ENCODE measurements at regions not wholly inside any gene's neighbourhood (a gene's known extent, or its start where the extent isn't known, plus 50 kb on each side); places are given as distances from the start of the nearest gene placed in this dataset.

DNA sequence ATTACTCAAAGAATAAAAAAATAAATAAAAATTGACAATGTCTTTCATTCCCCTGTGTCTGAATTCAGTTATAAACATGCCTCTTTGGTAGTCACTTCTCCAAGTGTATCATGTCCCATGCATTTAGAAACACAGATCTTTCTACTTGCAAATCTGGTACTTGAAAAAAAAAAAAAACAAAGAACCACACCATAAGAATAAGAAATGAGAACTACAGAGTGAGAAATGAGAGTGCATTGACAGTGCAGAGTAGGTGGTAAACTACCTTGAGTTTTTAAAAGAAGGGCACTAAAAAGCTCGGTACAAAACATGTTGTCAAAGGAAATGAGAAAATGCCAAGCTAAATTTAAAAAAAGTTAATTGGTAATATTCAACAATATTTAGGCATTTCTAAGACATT is 123.0 kb downstream of the GPR85 start (continued):
- TF ChIP-seq POLR2AphosphoS5 (IDR thresholded peaks at IDR 0.05; ENCODE audit: low read depth, low read length) = no peak
- TF ChIP-seq, protein P1, sequence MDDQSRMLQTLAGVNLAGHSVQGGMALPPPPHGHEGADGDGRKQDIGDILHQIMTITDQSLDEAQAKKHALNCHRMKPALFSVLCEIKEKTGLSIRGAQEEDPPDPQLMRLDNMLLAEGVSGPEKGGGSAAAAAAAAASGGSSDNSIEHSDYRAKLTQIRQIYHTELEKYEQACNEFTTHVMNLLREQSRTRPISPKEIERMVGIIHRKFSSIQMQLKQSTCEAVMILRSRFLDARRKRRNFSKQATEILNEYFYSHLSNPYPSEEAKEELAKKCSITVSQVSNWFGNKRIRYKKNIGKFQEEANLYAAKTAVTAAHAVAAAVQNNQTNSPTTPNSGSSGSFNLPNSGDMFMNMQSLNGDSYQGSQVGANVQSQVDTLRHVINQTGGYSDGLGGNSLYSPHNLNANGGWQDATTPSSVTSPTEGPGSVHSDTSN (IDR thresholded peaks at IDR 0.05) = no peak
- TF ChIP-seq, protein P2, sequence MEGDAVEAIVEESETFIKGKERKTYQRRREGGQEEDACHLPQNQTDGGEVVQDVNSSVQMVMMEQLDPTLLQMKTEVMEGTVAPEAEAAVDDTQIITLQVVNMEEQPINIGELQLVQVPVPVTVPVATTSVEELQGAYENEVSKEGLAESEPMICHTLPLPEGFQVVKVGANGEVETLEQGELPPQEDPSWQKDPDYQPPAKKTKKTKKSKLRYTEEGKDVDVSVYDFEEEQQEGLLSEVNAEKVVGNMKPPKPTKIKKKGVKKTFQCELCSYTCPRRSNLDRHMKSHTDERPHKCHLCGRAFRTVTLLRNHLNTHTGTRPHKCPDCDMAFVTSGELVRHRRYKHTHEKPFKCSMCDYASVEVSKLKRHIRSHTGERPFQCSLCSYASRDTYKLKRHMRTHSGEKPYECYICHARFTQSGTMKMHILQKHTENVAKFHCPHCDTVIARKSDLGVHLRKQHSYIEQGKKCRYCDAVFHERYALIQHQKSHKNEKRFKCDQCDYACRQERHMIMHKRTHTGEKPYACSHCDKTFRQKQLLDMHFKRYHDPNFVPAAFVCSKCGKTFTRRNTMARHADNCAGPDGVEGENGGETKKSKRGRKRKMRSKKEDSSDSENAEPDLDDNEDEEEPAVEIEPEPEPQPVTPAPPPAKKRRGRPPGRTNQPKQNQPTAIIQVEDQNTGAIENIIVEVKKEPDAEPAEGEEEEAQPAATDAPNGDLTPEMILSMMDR (IDR thresholded peaks at IDR 0.05) = no peak
- no peak for TF ChIP-seq FOXM1 (IDR thresholded peaks at IDR 0.05; ENCODE audit: low read depth)
- no peak for TF ChIP-seq EZH2phosphoT487 (IDR thresholded peaks at IDR 0.05; ENCODE audit: borderline replicate concordance, low read depth)

- Histone ChIP-seq H3K9me3 (no peaks in the 10 kb centered on the region), H3K36me3 (replicated peaks in 1 of 2; ENCODE audit: control insufficient read depth in 1 of 2, insufficient read depth in 2 of 2, low read length in 1 of 2) (no peaks in the 10 kb centered on the region), H3F3A (replicated peaks; ENCODE audit: insufficient read depth) (no peaks in the 10 kb centered on the region), H3K79me2 (ENCODE audit: insufficient read depth) (no peaks in the 10 kb centered on the region), H4K20me1 (ENCODE audit: insufficient read depth) (no peaks in the 10 kb centered on the region), H3K4me1 (ENCODE audit: control insufficient read depth in 1 of 2, insufficient read depth in 2 of 2, low read depth in 1 of 2, low read length in 1 of 2) (no peaks in the 10 kb centered on the region; a peak in 1 of 4 replicates), H3K4me2 (no peak overlapping the region), H3K27me3 (ENCODE audit: insufficient read depth) (no peaks in the 10 kb centered on the region), H3K4me3 (ENCODE audit: low read depth in 2 of 2, low read length in 1 of 2) (no peak overlapping the region), H2AFZ (ENCODE audit: low read depth) (no peak overlapping the region), H3K27ac (ENCODE audit: low read depth in 2 of 2, low read length in 1 of 2) (no peak overlapping the region), H3K9ac (no peak overlapping the region), H3K9me2 (no peaks in the 10 kb centered on the region)
- TF ChIP-seq NRF1 (IDR thresholded peaks at IDR 0.05; ENCODE audit: low read depth, low read length) (no peak), RXRA (IDR thresholded peaks at IDR 0.05; ENCODE audit: borderline replicate concordance, low read depth) (no peak), RCOR1 (IDR thresholded peaks at IDR 0.05; ENCODE audit: low read length) (no peak)
- TF ChIP-seq, protein P1 (IDR thresholded peaks at IDR 0.05) = no peak
- ChIA-PET CTCF (no interaction called here), POLR2A (no interaction called here)
- no peak for DNase-seq
- 50% methylated on average over 3 of the region's 3 CpGs for WGBS (ENCODE audit: low lambda C conversion rate)
Measured at GRCh38 chr7:112962815-112963214, 123.8 kb downstream of the GPR85 start.

GRCh38 chr7:112959276-112959675 is 127.4 kb downstream of the GPR85 start:
- Histone ChIP-seq H3K4me1 (ENCODE audit: control insufficient read depth in 1 of 2, insufficient read depth in 2 of 2, low read depth in 1 of 2, low read length in 1 of 2) (no peaks in the 10 kb centered on the region), H3K27ac (ENCODE audit: low read depth in 2 of 2, low read length in 1 of 2) (no peak overlapping the region), H2AFZ (ENCODE audit: low read depth) (no peak overlapping the region), H3F3A (replicated peaks; ENCODE audit: insufficient read depth) (no peaks in the 10 kb centered on the region), H3K79me2 (ENCODE audit: insufficient read depth) (no peaks in the 10 kb centered on the region), H3K4me2 (no peak overlapping the region), H3K4me3 (ENCODE audit: low read depth in 2 of 2, low read length in 1 of 2) (no peak overlapping the region), H3K36me3 (replicated peaks in 1 of 2; ENCODE audit: control insufficient read depth in 1 of 2, insufficient read depth in 2 of 2, low read length in 1 of 2) (no peaks in the 10 kb centered on the region), H4K20me1 (ENCODE audit: insufficient read depth) (no peaks in the 10 kb centered on the region), H3K9me3 (no peaks in the 10 kb centered on the region), H3K9me2 (no peaks in the 10 kb centered on the region), H3K9ac (no peak overlapping the region), H3K27me3 (ENCODE audit: insufficient read depth) (no peaks in the 10 kb centered on the region)
- ChIA-PET POLR2A (no interaction called here), CTCF (interaction anchor here (1.1 kb wide), 1 partner anchor 122 kb away, joined by 3 read pairs; no protein-coding TSS in a partner anchor)
- no peak for TF ChIP-seq EP300 (IDR thresholded peaks at IDR 0.05; ENCODE audit: borderline replicate concordance in 1 of 2, low read depth in 1 of 2, low read length in 1 of 2)
- TF ChIP-seq, protein P1 (IDR thresholded peaks at IDR 0.05) = no peak
- no peak for TF ChIP-seq YY1 (IDR thresholded peaks at IDR 0.05; ENCODE audit: low read depth)
- TF ChIP-seq MEF2A (IDR thresholded peaks at IDR 0.05; ENCODE audit: borderline replicate concordance, low read depth) = no peak
- DNase-seq = no peak

All from SK-N-SH (cell line).